ENCODE measurements at regions not wholly inside any gene's neighbourhood (a gene's known extent, or its start where the extent isn't known, plus 50 kb on each side); places are given as distances from the start of the nearest gene placed in this dataset.

- intact Hi-C loops (cut with DNase I, micrococcal nuclease) = no loop called here
- no peak for TF ChIP-seq CTCF (IDR thresholded peaks at IDR 0.05)
- Histone ChIP-seq H3K4me3 (no peak overlapping the region), H3K9me3 (no peaks in the 10 kb centered on the region), H3K36me3 (ENCODE audit: low read depth) (no peaks in the 10 kb centered on the region), H3K4me1 (ENCODE audit: low read depth) (no peaks in the 10 kb centered on the region)
- peak in 1 of 3 donors; percentile 22 for DNase-seq
- peak; percentile 82 for ATAC-seq
Observed at GRCh38 chrX:42934020-42934726, 156.2 kb upstream of the PPP1R2C start.

GRCh38 chrX:42941671-42942070 lies 163.7 kb upstream of the PPP1R2C start:
- no peak for TF ChIP-seq CTCF (IDR thresholded peaks at IDR 0.05)
- DNase-seq = no peak
- no peaks in the 10 kb centered on the region for H3K4me1 ChIP-seq (ENCODE audit: low read depth)
- no peak overlapping the region for H3K4me3 ChIP-seq
- H3K36me3 ChIP-seq (ENCODE audit: low read depth) = no peaks in the 10 kb centered on the region
- intact Hi-C loops (cut with DNase I, micrococcal nuclease) = no loop called here
- H3K9me3 ChIP-seq = no peaks in the 10 kb centered on the region
- no peak for ATAC-seq

GRCh38 chrX:42943051-42943974 lies 165.3 kb upstream of the PPP1R2C start:
- H3K4me3 ChIP-seq = no peak overlapping the region
- no peaks in the 10 kb centered on the region for H3K9me3 ChIP-seq
- DNase-seq = peak in 2 of 3 donors; percentile 13 to 39
- H3K36me3 ChIP-seq (ENCODE audit: low read depth) = no peaks in the 10 kb centered on the region
- no peak for TF ChIP-seq CTCF (IDR thresholded peaks at IDR 0.05)
- no peaks in the 10 kb centered on the region for H3K4me1 ChIP-seq (ENCODE audit: low read depth)
- intact Hi-C loops (cut with DNase I, micrococcal nuclease) = no loop called here
- ATAC-seq = peak; percentile 66

GRCh38 chrX:42944381-42944998 lies 166.5 kb upstream of the PPP1R2C start:
- Histone ChIP-seq H3K36me3 (ENCODE audit: low read depth) (no peaks in the 10 kb centered on the region), H3K4me3 (no peak overlapping the region), H3K4me1 (ENCODE audit: low read depth) (no peaks in the 10 kb centered on the region), H3K9me3 (no peaks in the 10 kb centered on the region)
- intact Hi-C loops (cut with DNase I, micrococcal nuclease) = no loop called here
- ATAC-seq (peak; percentile 46), DNase-seq (no peak)
- TF ChIP-seq CTCF (IDR thresholded peaks at IDR 0.05) = no peak

GRCh38 chrX:42946544-42947194 lies 168.7 kb upstream of the PPP1R2C start:
- no peak for TF ChIP-seq CTCF (IDR thresholded peaks at IDR 0.05)
- Histone ChIP-seq H3K9me3 (no peaks in the 10 kb centered on the region), H3K36me3 (ENCODE audit: low read depth) (no peaks in the 10 kb centered on the region), H3K4me3 (no peak overlapping the region), H3K4me1 (ENCODE audit: low read depth) (no peaks in the 10 kb centered on the region)
- DNase-seq (no peak), ATAC-seq (no peak)
- intact Hi-C loops (cut with DNase I, micrococcal nuclease) = no loop called here

Data from mucosa of descending colon (tissue), 3 donors.